ENCODE measurements at regions not wholly inside any gene's neighbourhood (a gene's known extent, or its start where the extent isn't known, plus 50 kb on each side); places are given as distances from the start of the nearest gene placed in this dataset.

DNA sequence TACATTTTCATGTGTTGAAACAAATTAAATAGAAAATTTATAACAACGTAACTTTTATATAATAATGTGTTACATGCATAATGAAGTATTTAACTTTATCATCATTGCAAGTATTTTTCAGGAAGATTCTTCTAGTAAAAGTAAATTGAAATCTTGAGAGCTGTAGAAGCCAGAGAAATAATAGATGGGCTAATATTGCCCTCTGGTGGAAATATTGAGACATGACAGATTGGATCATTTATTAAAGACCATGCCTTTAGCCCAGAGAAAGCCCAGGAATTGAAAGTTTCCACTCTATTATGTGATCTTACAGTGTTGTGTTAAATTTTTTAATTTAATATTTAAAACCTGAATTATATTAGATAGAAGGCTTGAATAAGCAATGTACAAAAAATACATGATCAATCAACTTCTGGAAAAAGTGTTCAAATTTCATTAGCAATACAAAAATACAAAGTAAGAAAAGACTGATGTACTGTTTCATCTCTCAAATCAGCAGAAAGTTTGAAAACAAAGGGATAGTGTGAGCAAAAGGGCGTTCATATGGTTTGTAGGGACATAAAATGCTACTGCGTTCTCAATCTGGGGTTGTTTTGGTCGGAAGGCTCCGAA lies 52.7 kb upstream of the SPTSSB start:
- TF ChIP-seq, protein P1, sequence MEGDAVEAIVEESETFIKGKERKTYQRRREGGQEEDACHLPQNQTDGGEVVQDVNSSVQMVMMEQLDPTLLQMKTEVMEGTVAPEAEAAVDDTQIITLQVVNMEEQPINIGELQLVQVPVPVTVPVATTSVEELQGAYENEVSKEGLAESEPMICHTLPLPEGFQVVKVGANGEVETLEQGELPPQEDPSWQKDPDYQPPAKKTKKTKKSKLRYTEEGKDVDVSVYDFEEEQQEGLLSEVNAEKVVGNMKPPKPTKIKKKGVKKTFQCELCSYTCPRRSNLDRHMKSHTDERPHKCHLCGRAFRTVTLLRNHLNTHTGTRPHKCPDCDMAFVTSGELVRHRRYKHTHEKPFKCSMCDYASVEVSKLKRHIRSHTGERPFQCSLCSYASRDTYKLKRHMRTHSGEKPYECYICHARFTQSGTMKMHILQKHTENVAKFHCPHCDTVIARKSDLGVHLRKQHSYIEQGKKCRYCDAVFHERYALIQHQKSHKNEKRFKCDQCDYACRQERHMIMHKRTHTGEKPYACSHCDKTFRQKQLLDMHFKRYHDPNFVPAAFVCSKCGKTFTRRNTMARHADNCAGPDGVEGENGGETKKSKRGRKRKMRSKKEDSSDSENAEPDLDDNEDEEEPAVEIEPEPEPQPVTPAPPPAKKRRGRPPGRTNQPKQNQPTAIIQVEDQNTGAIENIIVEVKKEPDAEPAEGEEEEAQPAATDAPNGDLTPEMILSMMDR (IDR thresholded peaks at IDR 0.05) = peak; percentile 84
- intact Hi-C loops (cut with DNase I) = no loop called here

DNA sequence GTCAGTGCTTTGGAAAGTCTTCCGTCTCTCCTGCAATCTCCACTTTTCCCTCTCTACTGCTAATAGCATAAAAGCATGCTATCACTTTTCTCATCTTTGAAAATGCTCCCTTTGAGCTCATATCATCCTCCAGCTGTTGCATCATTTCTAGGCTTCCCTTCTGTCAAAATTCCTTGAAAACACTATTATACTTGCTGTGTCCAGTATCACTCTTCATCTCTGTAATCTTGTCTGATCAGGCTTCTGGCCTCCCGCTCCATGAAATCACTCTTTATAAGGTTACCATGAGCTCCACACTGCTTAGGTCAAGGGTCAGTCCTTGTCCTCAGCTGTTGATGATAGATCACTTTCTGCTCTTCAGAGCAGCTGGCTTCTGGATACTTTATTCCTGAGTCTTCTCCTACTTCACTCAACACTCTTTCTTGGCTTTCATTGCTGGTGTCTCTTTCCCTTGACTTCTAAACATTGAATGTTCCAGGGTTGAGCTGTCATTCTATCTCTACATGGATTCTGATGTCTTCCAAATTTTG lies 50.9 kb upstream of the SPTSSB start:
- DNase-seq = no peak
- Histone ChIP-seq H3K9me3 (no peaks in the 10 kb centered on the region), H3K27ac (no peak overlapping the region), H3K4me1 (peaks cover 3% of the 10 kb centered on the region), H3K27me3 (no peaks in the 10 kb centered on the region), H3K36me3 (no peaks in the 10 kb centered on the region), H3K4me3 (no peak overlapping the region)
- TF ChIP-seq, protein P1 (IDR thresholded peaks at IDR 0.05) = no peak
- peak; percentile 41 for ATAC-seq
- intact Hi-C loops (cut with DNase I) = no loop called here

More for the DNA sequence above, 52.7 kb upstream of the SPTSSB start:
- ATAC-seq (peak; percentile 82), DNase-seq (no peak)
- Histone ChIP-seq H3K27ac (no peak overlapping the region), H3K4me1 (peaks cover 3% of the 10 kb centered on the region), H3K27me3 (no peaks in the 10 kb centered on the region), H3K36me3 (no peaks in the 10 kb centered on the region), H3K4me3 (no peak overlapping the region), H3K9me3 (no peaks in the 10 kb centered on the region)

Data from upper lobe of right lung (tissue), 1 donor.